GM12875 (cell line): ENCODE measurements at regions not wholly inside any gene's neighbourhood (a gene's known extent, or its start where the extent isn't known, plus 50 kb on each side); places are given as distances from the start of the nearest gene placed in this dataset.

Experiments
- H3K4me3 ChIP-seq: one replicate; pipeline ENCODE4 v1.5.1; 2011; ENCODE audit warnings: low read depth, low read length, control low read depth
- CTCF ChIP-seq: IDR thresholded peaks from 2 replicates; pipeline ENCODE4 v1.5.1; 2011; ENCODE audit warnings: low read depth, mild to moderate bottlenecking, control low read depth, inconsistent platforms, low read length, moderate library complexity, borderline replicate concordance; ENCODE audit not compliant: insufficient read depth

- no peak for TF ChIP-seq CTCF
- H3K4me3 ChIP-seq = no peak overlapping the region
These were observed 243.9 kb downstream of the FAM43A start for GRCh38 chr3:194929578-194929960.

- H3K4me3 ChIP-seq = no peak overlapping the region
- TF ChIP-seq CTCF = no peak
These were observed 244.9 kb downstream of the FAM43A start for GRCh38 chr3:194930377-194931204.

- no peak overlapping the region for H3K4me3 ChIP-seq
- TF ChIP-seq CTCF = no peak
These were observed 245.7 kb downstream of the FAM43A start for GRCh38 chr3:194931347-194931746.

- no peak overlapping the region for H3K4me3 ChIP-seq
- TF ChIP-seq CTCF = no peak
These were observed 246.2 kb downstream of the FAM43A start for GRCh38 chr3:194931865-194932264.

- no peak overlapping the region for H3K4me3 ChIP-seq
- TF ChIP-seq CTCF = no peak
These were observed 247.8 kb downstream of the FAM43A start for GRCh38 chr3:194933465-194933864.

GRCh38 chr3:194935061-194935460 is 249.4 kb downstream of the FAM43A start:
- H3K4me3 ChIP-seq = no peak overlapping the region
- no peak for TF ChIP-seq CTCF

- no peak for TF ChIP-seq CTCF
- H3K4me3 ChIP-seq = no peak overlapping the region
These were observed 250.2 kb downstream of the FAM43A start for GRCh38 chr3:194935632-194936470.
